ENCODE measurements at regions not wholly inside any gene's neighbourhood (a gene's known extent, or its start where the extent isn't known, plus 50 kb on each side); places are given as distances from the start of the nearest gene placed in this dataset.
"Not testable (repeated sequence)": the region's sequence is repeated elsewhere in the genome, so short reads cannot be mapped to it uniquely, and the experiment has no call there.

DNA sequence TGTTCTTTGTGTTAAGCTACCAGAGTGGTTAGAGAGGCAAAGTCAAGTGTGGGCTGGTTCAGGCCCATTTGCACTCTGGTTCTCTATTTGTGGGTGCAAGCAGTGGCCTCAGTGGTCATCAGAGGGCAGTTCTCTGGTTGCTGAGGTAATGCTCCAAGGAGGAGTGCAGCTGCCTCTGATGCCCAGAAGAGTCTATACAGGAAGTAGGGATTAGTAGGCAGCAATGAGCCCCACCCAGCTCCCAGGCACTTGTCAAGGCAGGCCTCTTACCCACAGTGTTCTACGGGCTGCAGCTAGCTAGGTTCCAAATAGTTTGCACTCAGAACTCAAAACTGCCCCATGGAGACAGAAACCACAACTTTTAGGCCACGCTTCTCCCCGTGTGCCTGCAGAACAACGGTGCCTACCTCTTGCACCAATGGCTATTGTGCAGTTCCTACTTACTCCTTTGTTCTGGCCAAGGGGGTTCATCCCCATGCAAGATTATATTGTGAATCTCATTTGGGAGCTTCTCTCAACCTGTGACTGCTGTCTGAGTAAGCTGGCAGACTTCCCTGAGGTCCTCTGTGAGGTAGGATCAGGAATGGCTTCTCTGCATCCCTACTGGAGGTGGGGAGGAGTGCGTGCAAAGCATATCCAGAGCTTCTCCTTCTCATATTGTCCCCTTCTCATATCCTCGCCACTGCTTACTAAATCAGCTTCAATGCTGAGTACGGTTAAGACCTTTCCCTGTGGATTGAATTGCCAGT lies 410.3 kb upstream of the LMO3 start:
- H3K9me3 ChIP-seq (ENCODE audit: control insufficient read depth in 5 of 5, low read length in 5 of 5), result peaks cover 0 to 5% (median 3%) of the 10 kb centered on the region in 5 donors
- no peak overlapping the region for H3K9ac ChIP-seq (ENCODE audit: low read length in 5 of 5)
- H3K4me1 ChIP-seq (ENCODE audit: control insufficient read depth in 5 of 5, insufficient read depth in 5 of 5, low read length in 5 of 5), result no peaks in the 10 kb centered on the region
- no peaks in the 10 kb centered on the region for H3K27me3 ChIP-seq (ENCODE audit: control insufficient read depth in 5 of 5, insufficient read depth in 4 of 5, low read length in 5 of 5)
- no peaks in the 10 kb centered on the region for H3K36me3 ChIP-seq (ENCODE audit: control insufficient read depth in 5 of 5, insufficient read depth in 5 of 5, low read length in 5 of 5)
- no peak overlapping the region for H3K4me3 ChIP-seq (ENCODE audit: low read depth in 1 of 5, low read length in 5 of 5)
- no peak overlapping the region for H3K27ac ChIP-seq (ENCODE audit: low read depth, low read length)

DNA sequence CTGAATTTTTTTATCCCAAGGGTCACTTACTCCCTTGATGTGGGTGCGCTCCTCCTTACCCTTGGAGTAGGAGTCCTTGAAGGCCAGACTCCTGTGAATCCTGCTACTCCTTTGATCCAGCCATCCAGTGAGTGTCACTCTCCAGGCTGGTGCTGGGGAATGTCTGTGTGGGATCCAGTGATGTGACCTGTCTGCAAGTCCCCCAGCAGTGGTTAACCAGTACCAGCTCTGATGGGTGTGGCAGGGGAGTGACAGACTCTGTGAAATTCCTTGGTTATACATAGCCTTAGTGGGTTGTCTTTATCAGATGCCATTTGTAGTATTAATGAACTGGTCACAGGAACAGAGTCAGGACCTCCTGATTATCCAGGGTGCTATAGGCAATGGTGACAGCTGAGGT lies 409.5 kb upstream of the LMO3 start:
- Histone ChIP-seq H3K9me3 (ENCODE audit: control insufficient read depth in 5 of 5, low read length in 5 of 5) (peaks cover 0 to 5% (median 3%) of the 10 kb centered on the region in 5 donors), H3K9ac (ENCODE audit: low read length in 5 of 5) (no peak overlapping the region), H3K36me3 (ENCODE audit: control insufficient read depth in 5 of 5, insufficient read depth in 5 of 5, low read length in 5 of 5) (no peaks in the 10 kb centered on the region), H3K4me3 (ENCODE audit: low read depth in 1 of 5, low read length in 5 of 5) (no peak overlapping the region), H3K27ac (ENCODE audit: low read depth, low read length) (no peak overlapping the region), H3K4me1 (ENCODE audit: control insufficient read depth in 5 of 5, insufficient read depth in 5 of 5, low read length in 5 of 5) (no peaks in the 10 kb centered on the region), H3K27me3 (ENCODE audit: control insufficient read depth in 5 of 5, insufficient read depth in 4 of 5, low read length in 5 of 5) (no peaks in the 10 kb centered on the region)

GRCh38 chr12:17007442-17008040 lies 401.6 kb upstream of the LMO3 start:
- H3K4me3 ChIP-seq (ENCODE audit: low read depth in 1 of 5, low read length in 5 of 5); H3K36me3 ChIP-seq (ENCODE audit: control insufficient read depth in 5 of 5, insufficient read depth in 5 of 5, low read length in 5 of 5); H3K27me3 ChIP-seq (ENCODE audit: control insufficient read depth in 5 of 5, insufficient read depth in 4 of 5, low read length in 5 of 5); H3K27ac ChIP-seq (ENCODE audit: low read depth, low read length); H3K4me1 ChIP-seq (ENCODE audit: control insufficient read depth in 5 of 5, insufficient read depth in 5 of 5, low read length in 5 of 5); H3K9ac ChIP-seq (ENCODE audit: low read length in 5 of 5); H3K9me3 ChIP-seq (ENCODE audit: control insufficient read depth in 5 of 5, low read length in 5 of 5): not testable (repeated sequence)

- H3K27ac ChIP-seq (ENCODE audit: low read depth, low read length); H3K27me3 ChIP-seq (ENCODE audit: control insufficient read depth in 5 of 5, insufficient read depth in 4 of 5, low read length in 5 of 5): not testable (repeated sequence)
Observed at GRCh38 chr12:16998538-16998937, 392.6 kb upstream of the LMO3 start.

DNA sequence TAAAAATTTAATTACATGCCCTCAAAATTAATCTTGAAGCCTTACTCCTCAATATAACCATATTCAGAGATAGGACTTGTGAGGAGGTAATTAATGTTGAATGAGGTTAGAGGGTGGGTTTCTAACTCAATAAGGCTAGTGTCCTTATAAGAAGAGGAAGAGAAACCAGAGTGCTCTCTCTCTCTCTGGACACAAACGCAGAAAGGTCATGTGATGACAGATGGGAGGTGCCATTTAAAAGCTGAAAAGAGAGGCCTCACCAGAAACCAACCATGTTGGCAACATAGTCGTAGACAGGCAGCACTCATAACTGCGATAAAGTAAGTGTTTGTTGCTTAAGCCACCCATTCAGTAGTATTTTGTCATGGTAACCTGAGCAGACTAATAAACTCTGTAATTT lies 378.5 kb upstream of the LMO3 start:
- Histone ChIP-seq H3K9me3 (ENCODE audit: control insufficient read depth in 5 of 5, low read length in 5 of 5) (peaks cover 0 to 5% (median 0%) of the 10 kb centered on the region in 5 donors), H3K36me3 (ENCODE audit: control insufficient read depth in 5 of 5, insufficient read depth in 5 of 5, low read length in 5 of 5) (no peaks in the 10 kb centered on the region), H3K4me1 (ENCODE audit: control insufficient read depth in 5 of 5, insufficient read depth in 5 of 5, low read length in 5 of 5) (no peaks in the 10 kb centered on the region), H3K27me3 (ENCODE audit: control insufficient read depth in 5 of 5, insufficient read depth in 4 of 5, low read length in 5 of 5) (no peaks in the 10 kb centered on the region), H3K9ac (ENCODE audit: low read length in 5 of 5) (no peak overlapping the region), H3K4me3 (ENCODE audit: low read depth in 1 of 5, low read length in 5 of 5) (no peak overlapping the region), H3K27ac (ENCODE audit: low read depth, low read length) (no peak overlapping the region)

More at GRCh38 chr12:16998538-16998937, 392.6 kb upstream of the LMO3 start:
- H3K4me3 ChIP-seq (ENCODE audit: low read depth in 1 of 5, low read length in 5 of 5); H3K9ac ChIP-seq (ENCODE audit: low read length in 5 of 5); H3K36me3 ChIP-seq (ENCODE audit: control insufficient read depth in 5 of 5, insufficient read depth in 5 of 5, low read length in 5 of 5); H3K4me1 ChIP-seq (ENCODE audit: control insufficient read depth in 5 of 5, insufficient read depth in 5 of 5, low read length in 5 of 5); H3K9me3 ChIP-seq (ENCODE audit: control insufficient read depth in 5 of 5, low read length in 5 of 5): not testable (repeated sequence)

DNA sequence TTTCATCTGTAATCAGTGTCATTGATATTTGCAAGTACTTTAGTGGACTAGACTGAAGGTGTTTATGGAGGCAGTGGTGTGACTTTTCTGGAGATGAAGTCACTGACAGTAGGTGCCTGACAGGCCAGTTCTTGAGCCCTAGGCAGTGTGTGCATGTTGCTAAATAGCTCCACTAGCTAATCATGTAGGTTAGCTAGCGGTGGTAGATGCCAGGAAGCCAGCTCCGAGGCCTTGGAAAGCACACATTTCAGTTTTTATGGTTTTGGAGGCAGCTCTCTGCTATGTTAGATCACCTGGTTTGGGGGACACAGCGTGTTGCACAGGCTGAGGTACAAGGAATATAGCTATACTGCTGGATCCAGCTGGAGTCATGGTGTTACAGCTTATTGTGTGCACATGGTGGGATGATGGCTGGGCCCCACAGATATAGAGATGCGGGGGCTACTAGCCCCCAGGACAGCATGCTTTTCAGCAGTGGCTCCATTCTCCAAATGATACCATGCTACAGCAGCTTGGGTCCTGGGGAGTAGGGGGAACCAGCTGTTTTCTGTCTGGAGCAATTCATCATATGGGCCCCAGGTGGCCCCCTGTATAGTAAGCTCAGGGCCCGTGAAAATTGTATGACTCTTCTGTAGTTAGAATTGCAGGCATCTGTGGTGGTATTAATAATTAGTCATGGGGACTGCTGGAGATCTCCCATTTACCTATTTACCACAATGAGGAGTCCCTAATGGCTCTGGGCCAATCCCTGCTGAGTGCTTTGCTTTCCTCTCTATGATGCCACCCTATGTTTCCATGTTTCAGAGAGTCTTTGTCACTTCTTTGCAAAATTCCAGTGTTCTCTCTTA lies 367.2 kb upstream of the LMO3 start:
- Histone ChIP-seq H3K4me1 (ENCODE audit: control insufficient read depth in 5 of 5, insufficient read depth in 5 of 5, low read length in 5 of 5) (no peaks in the 10 kb centered on the region), H3K36me3 (ENCODE audit: control insufficient read depth in 5 of 5, insufficient read depth in 5 of 5, low read length in 5 of 5) (no peaks in the 10 kb centered on the region), H3K4me3 (ENCODE audit: low read depth in 1 of 5, low read length in 5 of 5) (no peak overlapping the region), H3K9me3 (ENCODE audit: control insufficient read depth in 5 of 5, low read length in 5 of 5) (peaks cover 0 to 5% (median 0%) of the 10 kb centered on the region in 5 donors), H3K9ac (ENCODE audit: low read length in 5 of 5) (no peak overlapping the region), H3K27ac (ENCODE audit: low read depth, low read length) (no peak overlapping the region), H3K27me3 (ENCODE audit: control insufficient read depth in 5 of 5, insufficient read depth in 4 of 5, low read length in 5 of 5) (no peaks in the 10 kb centered on the region)

GRCh38 chr12:16962889-16963288 lies 356.9 kb upstream of the LMO3 start:
- no peaks in the 10 kb centered on the region for H3K9me3 ChIP-seq (ENCODE audit: control insufficient read depth in 5 of 5, low read length in 5 of 5)
- H3K27me3 ChIP-seq (ENCODE audit: control insufficient read depth in 5 of 5, insufficient read depth in 4 of 5, low read length in 5 of 5), result no peaks in the 10 kb centered on the region
- no peaks in the 10 kb centered on the region for H3K36me3 ChIP-seq (ENCODE audit: control insufficient read depth in 5 of 5, insufficient read depth in 5 of 5, low read length in 5 of 5)
- H3K9ac ChIP-seq (ENCODE audit: low read length in 5 of 5), result no peak overlapping the region
- H3K4me1 ChIP-seq (ENCODE audit: control insufficient read depth in 5 of 5, insufficient read depth in 5 of 5, low read length in 5 of 5), result no peaks in the 10 kb centered on the region
- H3K27ac ChIP-seq (ENCODE audit: low read depth, low read length), result no peak overlapping the region
- no peak overlapping the region for H3K4me3 ChIP-seq (ENCODE audit: low read depth in 1 of 5, low read length in 5 of 5)

- Histone ChIP-seq H3K9me3 (ENCODE audit: control insufficient read depth in 5 of 5, low read length in 5 of 5) (no peaks in the 10 kb centered on the region), H3K4me3 (ENCODE audit: low read depth in 1 of 5, low read length in 5 of 5) (no peak overlapping the region)
Observed at GRCh38 chr12:16955083-16955657, 349.2 kb upstream of the LMO3 start.

GRCh38 chr12:16949871-16950667 lies 344.1 kb upstream of the LMO3 start:
- Histone ChIP-seq H3K36me3 (ENCODE audit: control insufficient read depth in 5 of 5, insufficient read depth in 5 of 5, low read length in 5 of 5) (no peaks in the 10 kb centered on the region), H3K27me3 (ENCODE audit: control insufficient read depth in 5 of 5, insufficient read depth in 4 of 5, low read length in 5 of 5) (no peaks in the 10 kb centered on the region), H3K9ac (ENCODE audit: low read length in 5 of 5) (no peak overlapping the region), H3K9me3 (ENCODE audit: control insufficient read depth in 5 of 5, low read length in 5 of 5) (no peaks in the 10 kb centered on the region), H3K27ac (ENCODE audit: low read depth, low read length) (no peak overlapping the region), H3K4me3 (ENCODE audit: low read depth in 1 of 5, low read length in 5 of 5) (no peak overlapping the region), H3K4me1 (ENCODE audit: control insufficient read depth in 5 of 5, insufficient read depth in 5 of 5, low read length in 5 of 5) (no peaks in the 10 kb centered on the region)

More at GRCh38 chr12:16955083-16955657, 349.2 kb upstream of the LMO3 start:
- Histone ChIP-seq H3K4me1 (ENCODE audit: control insufficient read depth in 5 of 5, insufficient read depth in 5 of 5, low read length in 5 of 5) (no peaks in the 10 kb centered on the region), H3K9ac (ENCODE audit: low read length in 5 of 5) (no peak overlapping the region), H3K27ac (ENCODE audit: low read depth, low read length) (no peak overlapping the region), H3K36me3 (ENCODE audit: control insufficient read depth in 5 of 5, insufficient read depth in 5 of 5, low read length in 5 of 5) (no peaks in the 10 kb centered on the region), H3K27me3 (ENCODE audit: control insufficient read depth in 5 of 5, insufficient read depth in 4 of 5, low read length in 5 of 5) (no peaks in the 10 kb centered on the region)
